ENCODE measurements at regions not wholly inside any gene's neighbourhood (a gene's known extent, or its start where the extent isn't known, plus 50 kb on each side); places are given as distances from the start of the nearest gene placed in this dataset.

- TF ChIP-seq POLR2AphosphoS5 (IDR thresholded peaks at IDR 0.05; ENCODE audit: low read depth, low read length) = no peak
- no peak for TF ChIP-seq POLR2A (IDR thresholded peaks at IDR 0.05; ENCODE audit: low read depth, low read length)
Observed at GRCh38 chr18:34380326-34380725, 155.6 kb upstream of the NOL4 start.

All from GM12892 (cell line).